Vagina (tissue), 2 donors: ENCODE measurements at regions not wholly inside any gene's neighbourhood (a gene's known extent, or its start where the extent isn't known, plus 50 kb on each side); places are given as distances from the start of the nearest gene placed in this dataset.

ENCODE experiments used
- CTCF ChIP-seq, 3 experiments: fragments of 450-650 bp in 2 of 3; fragments of 200-600 bp in 1 of 3; sonication (generic) in 1 of 3; IDR thresholded peaks; one replicate each; pipeline ENCODE4 v1.5.1; 2017 to 2019; ENCODE audit warnings: antibody characterized with exemption in 3 of 3, mild to moderate bottlenecking in 2 of 3, moderate library complexity in 2 of 3
- POLR2A ChIP-seq, 2 donors: fragments of 450-650 bp; IDR thresholded peaks; one replicate each; pipeline ENCODE4 v1.6.1; 2017; ENCODE audit warnings: antibody characterized with exemption in 2 of 2, mild to moderate bottlenecking in 2 of 2, moderate library complexity in 2 of 2

GRCh38 chr1:93753791-93754763, 72.4 kb upstream of the BCAR3 start:
- TF ChIP-seq CTCF (IDR thresholded peaks at IDR 0.05), result no peak
- no peak for TF ChIP-seq POLR2A (IDR thresholded peaks at IDR 0.05)
